Lower leg skin (tissue), 3 donors: ENCODE measurements at regions not wholly inside any gene's neighbourhood (a gene's known extent, or its start where the extent isn't known, plus 50 kb on each side); places are given as distances from the start of the nearest gene placed in this dataset.

ENCODE experiments used
- POLR2A ChIP-seq, 2 donors: fragments of 450-650 bp; IDR thresholded peaks; one replicate each; pipeline ENCODE4 v1.6.1; 2016 to 2017; ENCODE audit warnings: antibody characterized with exemption in 2 of 2, mild to moderate bottlenecking in 1 of 2, moderate library complexity in 1 of 2
- TF ChIP-seq, protein P1 (sequence below), 3 donors: fragments of 450-650 bp; IDR thresholded peaks; one replicate each; pipeline ENCODE4 v1.5.1; 2016; ENCODE audit warnings: antibody characterized with exemption in 3 of 3, mild to moderate bottlenecking in 3 of 3, moderate library complexity in 2 of 3

DNA sequence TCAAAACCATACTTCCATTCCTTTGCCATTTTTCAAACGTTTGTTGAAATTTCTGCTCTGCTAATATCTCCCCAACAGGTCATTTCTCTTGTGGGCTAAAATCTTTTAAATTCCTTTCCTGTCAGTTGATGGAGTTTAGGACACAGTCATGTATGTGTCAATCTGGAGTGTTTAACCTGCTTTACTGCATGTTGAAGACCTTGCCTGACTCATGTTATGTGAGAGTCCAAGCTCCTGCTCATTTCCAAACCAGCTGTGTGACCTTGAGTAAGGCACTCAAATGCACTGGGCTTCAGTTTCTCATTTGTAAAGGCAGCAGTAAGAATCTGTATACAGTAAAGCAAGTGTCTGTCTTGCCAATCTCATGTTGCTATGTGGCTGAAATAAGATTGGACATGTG, 171.9 kb upstream of the SPACA1 start:
- TF ChIP-seq, protein P1, sequence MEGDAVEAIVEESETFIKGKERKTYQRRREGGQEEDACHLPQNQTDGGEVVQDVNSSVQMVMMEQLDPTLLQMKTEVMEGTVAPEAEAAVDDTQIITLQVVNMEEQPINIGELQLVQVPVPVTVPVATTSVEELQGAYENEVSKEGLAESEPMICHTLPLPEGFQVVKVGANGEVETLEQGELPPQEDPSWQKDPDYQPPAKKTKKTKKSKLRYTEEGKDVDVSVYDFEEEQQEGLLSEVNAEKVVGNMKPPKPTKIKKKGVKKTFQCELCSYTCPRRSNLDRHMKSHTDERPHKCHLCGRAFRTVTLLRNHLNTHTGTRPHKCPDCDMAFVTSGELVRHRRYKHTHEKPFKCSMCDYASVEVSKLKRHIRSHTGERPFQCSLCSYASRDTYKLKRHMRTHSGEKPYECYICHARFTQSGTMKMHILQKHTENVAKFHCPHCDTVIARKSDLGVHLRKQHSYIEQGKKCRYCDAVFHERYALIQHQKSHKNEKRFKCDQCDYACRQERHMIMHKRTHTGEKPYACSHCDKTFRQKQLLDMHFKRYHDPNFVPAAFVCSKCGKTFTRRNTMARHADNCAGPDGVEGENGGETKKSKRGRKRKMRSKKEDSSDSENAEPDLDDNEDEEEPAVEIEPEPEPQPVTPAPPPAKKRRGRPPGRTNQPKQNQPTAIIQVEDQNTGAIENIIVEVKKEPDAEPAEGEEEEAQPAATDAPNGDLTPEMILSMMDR (IDR thresholded peaks at IDR 0.05) = no peak
- no peak for TF ChIP-seq POLR2A (IDR thresholded peaks at IDR 0.05)
